HG03432 (cell line): ENCODE measurements at regions not wholly inside any gene's neighbourhood (a gene's known extent, or its start where the extent isn't known, plus 50 kb on each side); places are given as distances from the start of the nearest gene placed in this dataset.
"Not testable (repeated sequence)": the region's sequence is repeated elsewhere in the genome, so short reads cannot be mapped to it uniquely, and the experiment has no call there.

Source experiments
- ATAC-seq: cut with Tn5 transposase; IDR thresholded peaks from one replicate; pipeline ENCODE4 v1.9.1; 2021; ENCODE audit warnings: mild to moderate bottlenecking, moderate library complexity; ENCODE audit not compliant: unreplicated experiment

- not testable (repeated sequence) for ATAC-seq
Observed at GRCh38 chr5:27836704-27837103, 798.3 kb upstream of the CDH9 start.

GRCh38 chr5:27832886-27833285 lies 794.5 kb upstream of the CDH9 start:
- no peak for ATAC-seq

DNA sequence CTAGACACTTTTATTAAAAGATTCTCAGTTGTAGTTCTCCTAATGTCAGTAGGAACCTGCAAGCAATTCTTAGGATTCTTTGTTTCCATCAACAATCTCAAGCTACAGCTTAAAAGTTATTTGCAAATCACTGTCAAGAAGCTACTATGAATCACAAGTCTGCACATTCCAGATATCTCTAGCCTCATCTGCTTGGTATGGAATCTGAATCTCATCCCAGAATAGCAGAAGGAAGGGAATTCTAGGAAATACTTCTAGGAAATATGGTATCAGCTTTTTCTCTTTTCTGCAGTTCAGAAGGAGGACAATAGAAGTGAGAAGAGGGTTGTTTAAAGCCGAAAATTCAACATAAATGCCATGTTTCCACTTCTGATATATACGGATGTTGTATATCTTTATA lies 792.2 kb upstream of the CDH9 start:
- ATAC-seq = no peak

GRCh38 chr5:27821681-27822080 lies 783.3 kb upstream of the CDH9 start:
- ATAC-seq = no peak

DNA sequence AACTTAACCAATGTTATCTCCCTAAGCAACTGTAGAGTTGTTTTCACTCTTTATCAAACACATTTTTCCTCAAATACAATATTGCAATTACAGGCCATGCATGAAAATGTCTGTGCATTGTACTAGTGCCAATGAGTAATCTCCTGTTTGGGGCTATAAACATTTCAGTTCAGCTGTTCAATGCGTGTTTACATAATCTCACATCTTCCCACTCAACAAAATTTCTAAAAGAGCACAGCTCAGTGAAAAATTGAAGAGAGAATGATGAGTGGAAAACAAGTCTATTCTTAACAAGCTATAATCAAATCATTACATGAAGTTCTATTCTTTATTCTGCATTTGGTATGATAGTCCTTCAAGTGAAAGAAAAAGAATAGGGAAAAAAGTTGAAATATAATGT lies 780.5 kb upstream of the CDH9 start:
- no peak for ATAC-seq

DNA sequence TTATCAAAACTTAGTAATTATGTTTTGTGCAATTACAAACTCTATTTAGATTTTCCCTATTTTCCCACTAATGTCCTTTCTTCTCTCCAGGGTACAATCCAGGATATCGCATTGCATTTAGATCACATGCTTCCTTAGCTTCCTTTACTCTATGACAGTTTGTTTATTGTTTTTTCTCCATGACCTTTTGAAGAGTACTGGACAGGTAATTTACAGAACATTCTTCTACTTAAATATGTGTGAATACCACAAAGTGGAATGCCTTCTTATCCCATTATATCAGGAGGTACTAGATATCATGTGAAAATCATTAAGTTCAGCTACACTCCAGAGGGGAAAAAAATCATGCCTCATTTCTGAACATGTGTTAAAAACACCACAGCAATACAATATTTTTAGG lies 776.6 kb upstream of the CDH9 start:
- ATAC-seq = no peak

GRCh38 chr5:27814286-27814685 lies 775.9 kb upstream of the CDH9 start:
- ATAC-seq = no peak

DNA sequence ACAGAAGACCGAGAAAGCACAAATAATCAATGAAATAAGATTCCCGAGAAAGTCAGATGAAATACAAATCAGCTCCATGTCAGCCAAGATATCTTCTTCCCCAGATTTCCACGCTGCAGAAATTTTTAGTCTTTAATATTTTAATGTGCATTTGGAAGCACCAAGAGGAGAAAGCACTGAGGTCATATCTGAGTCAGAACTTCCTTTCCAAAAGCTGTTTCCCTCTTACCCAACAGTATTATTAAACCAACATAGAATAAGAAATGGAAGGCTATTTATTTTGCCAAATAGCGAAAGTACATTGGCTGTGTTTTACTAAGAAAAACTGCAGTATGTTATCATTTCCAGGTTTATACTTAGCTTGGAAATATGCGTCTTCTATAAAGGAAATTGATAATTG lies 772.1 kb upstream of the CDH9 start:
- no peak for ATAC-seq

- ATAC-seq = no peak
Observed at GRCh38 chr5:27797220-27797619, 758.8 kb upstream of the CDH9 start.

- ATAC-seq = no peak
Observed at GRCh38 chr5:27788184-27788583, 749.8 kb upstream of the CDH9 start.

DNA sequence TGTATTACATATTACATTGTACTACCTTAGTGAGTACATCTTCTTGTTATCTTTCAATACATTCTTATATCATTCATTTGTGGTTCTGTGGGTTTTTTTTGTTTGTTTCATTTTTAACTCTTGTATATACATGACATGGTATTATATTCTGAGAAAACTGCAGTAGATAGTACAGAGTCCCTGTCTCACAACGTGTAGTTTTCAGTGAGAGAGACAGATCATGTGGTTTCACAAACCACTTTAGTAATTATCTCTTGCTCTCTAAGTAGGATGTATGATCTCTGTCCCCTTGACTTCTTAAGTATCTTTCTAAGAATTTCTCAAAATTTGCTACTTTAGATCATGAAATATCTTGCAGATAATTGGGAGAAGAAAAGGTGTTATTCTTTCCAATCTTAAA lies 745.9 kb upstream of the CDH9 start:
- no peak for ATAC-seq

DNA sequence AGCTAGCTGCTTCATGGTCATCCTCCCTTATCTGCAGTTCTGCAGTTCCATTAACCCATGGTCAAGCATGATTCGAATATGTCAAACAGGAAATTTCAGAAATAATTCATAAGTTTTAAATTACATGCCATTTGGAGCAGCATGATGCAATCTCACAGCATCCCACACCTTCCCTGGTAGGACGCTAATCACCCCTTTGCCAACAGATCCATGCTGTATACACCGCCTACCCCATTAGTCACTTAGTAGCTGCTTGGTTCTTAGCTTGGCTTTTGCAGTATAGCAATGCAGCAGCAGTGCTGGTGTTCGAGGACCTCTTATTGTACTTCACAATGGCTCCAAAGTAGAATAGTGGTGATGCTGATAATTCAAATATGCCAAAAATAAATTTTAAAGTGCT lies 739.7 kb upstream of the CDH9 start:
- ATAC-seq = no peak

DNA sequence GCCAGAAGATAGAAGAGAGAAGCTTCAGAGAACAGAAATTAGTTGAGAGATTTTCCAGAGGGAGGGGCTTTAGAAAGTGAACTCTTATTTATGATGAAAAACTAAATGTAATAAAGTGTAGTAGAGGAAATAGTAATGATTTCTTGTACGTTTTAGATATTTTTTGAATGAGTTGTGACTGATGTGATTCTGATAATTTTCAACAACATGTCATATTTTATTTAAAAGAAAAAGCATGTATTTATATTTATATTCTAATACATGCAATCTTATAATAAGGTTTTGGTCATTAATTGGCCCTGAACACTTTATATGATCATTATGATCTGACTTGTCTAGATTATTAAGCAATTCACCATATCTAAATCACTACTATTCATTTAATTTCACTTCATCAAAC lies 735.2 kb upstream of the CDH9 start:
- no peak for ATAC-seq

GRCh38 chr5:27773166-27773565 lies 734.8 kb upstream of the CDH9 start:
- no peak for ATAC-seq

GRCh38 chr5:27769748-27770402 lies 731.5 kb upstream of the CDH9 start:
- no peak for ATAC-seq

DNA sequence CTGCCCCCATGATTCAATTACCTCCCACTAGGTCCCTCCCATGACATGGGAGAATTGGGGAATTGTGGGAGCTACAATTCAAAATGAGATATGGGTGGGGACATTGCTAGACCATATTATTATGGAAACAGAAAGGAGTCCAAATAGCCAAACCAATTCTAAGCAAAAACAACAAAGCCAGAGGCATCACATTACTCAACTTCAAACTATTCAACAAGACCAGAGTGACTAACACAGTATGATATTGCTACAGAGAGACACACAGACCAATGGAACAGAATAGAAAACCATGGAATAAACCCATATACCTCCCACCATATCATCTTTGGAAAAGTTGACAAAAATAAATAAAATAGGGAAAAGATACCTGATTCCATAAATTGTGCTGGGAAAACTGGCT lies 710.5 kb upstream of the CDH9 start:
- ATAC-seq = no peak

DNA sequence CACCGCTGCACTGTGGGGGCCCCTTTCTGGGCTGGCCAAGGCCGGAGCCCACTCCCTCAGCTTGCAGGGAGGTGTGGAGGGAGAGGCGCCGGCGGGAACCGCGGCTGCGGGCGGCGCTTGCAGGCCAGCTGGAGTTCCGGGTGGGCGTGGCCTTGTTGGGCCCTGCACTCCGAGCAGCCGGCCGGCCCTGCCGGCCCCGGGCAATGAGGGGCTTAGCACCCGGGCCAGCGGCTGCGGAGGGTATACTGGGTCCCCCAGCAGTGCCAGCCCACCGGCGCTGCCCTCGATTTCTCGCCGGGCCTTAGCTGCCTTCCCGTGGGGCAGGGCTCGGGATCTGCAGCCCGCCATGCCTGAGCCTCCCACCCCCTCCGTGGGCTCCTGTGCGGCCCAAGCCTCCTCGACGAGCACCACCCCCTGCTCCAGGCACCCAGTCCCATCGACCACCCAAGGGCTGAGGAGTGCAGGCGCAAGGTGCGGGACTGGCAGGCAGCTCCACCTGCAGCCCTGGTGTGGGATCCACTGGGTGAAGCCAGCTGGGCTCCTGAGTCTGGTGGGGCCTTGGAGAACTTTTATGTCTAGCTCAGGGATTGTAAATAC lies 705.1 kb upstream of the CDH9 start:
- ATAC-seq = not testable (repeated sequence)

DNA sequence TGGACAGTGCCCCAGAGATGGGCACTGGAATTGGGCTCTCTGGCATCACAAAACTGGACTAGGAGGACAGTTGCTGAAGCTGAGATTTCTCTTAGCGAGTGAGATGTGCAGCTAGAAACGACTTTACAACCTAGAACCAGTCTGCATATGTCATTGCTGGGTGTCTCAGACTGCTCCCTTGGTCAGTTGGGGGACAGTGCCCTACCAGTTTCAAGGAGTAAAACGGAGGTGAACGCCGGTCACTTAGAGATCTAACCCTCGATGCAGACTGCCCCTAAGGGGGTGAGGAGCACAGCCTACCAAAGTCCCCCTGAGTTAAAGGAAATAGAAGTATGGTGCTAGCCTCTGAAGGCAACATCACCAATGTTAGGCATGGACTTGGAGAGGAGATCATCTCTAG lies 704.4 kb upstream of the CDH9 start:
- no peak for ATAC-seq

DNA sequence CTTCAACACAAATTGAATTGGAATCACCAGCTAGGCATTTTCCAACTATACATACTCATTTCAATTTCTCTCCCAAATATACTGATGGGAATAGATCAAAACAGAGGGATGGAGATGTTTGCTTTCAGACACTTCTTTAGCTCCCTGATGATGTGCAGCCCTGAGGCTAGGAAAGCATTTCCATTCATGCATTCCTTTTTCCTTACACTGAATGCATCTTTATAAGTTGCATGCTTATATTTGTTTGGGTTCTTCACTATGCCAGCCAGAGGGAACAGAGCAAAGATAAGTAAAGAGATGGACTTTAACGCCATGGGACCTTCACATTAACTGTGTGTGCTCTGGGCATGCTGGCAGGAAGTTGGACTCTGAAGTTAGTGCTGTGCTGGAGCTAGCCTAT lies 696.5 kb upstream of the CDH9 start:
- no peak for ATAC-seq

GRCh38 chr5:27733237-27733636 lies 694.9 kb upstream of the CDH9 start:
- ATAC-seq = no peak

DNA sequence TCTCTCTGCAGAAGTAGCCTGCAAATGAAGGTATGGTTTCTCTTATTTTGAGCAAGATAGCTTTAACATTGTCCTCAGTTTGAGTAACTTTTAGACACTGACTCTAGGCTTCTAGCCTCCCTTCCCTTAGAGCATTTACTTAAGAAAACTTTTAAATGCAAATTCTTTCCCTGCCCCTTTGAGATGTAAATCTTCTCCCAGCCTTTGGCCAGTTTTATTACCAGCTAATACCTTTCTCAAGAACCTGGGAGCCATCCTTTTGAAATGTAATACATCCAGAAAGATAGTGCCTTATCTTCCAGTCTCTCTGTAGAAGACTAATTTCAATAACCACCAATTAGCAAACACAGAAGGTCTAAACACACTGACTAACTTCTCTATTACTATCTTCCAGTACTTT lies 688.9 kb upstream of the CDH9 start:
- no peak for ATAC-seq

DNA sequence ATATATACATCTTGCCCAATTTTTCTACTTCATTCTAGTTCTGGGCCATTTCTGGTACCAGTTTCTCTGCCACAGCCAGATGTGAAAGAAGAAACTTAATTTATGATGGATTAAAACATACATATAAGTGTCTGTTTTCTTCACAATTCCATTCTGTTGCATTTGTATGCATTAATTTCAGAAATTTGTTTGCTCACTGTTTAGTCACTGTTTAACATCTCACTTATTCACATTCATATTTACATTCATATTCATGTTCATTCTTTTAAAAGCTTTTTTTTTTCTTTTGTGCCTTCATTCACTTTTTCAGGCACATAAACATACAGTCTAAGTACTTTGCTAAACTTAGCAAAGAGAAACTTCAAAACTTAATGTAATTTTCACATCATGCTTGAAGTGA lies 684.0 kb upstream of the CDH9 start:
- no peak for ATAC-seq

DNA sequence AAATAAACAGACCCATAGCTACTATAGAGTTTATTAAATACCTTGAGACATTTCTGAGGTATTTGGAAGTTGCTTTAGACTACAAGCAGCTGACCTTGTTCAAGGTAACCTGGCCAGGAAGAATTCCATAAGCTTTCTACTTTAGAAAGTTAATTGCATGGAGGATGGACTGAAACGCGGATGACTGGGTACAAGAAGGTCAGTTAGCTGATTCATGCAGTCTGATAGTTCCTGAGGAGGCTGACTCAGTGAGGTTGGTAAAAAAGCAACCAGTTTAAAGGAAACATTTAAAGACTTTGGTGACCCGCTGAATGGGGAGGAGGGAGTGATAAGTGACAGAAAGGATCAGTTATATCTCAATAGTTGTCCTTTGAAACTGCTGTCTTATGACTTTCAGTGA lies 670.1 kb upstream of the CDH9 start:
- ATAC-seq = no peak
